WI38 (cell line): ENCODE measurements at regions not wholly inside any gene's neighbourhood (a gene's known extent, or its start where the extent isn't known, plus 50 kb on each side); places are given as distances from the start of the nearest gene placed in this dataset.

Experiments
- H3K4me3 ChIP-seq: 2 replicates; pipeline ENCODE4 v1.5.1; 2011; ENCODE audit warnings: low read depth, mild to moderate bottlenecking, control low read depth, low read length
- TF ChIP-seq, protein P1 (sequence below): IDR thresholded peaks from 2 replicates; pipeline ENCODE4 v1.5.1; 2012; ENCODE audit warnings: low read depth, mild to moderate bottlenecking, control low read depth, low read length

DNA sequence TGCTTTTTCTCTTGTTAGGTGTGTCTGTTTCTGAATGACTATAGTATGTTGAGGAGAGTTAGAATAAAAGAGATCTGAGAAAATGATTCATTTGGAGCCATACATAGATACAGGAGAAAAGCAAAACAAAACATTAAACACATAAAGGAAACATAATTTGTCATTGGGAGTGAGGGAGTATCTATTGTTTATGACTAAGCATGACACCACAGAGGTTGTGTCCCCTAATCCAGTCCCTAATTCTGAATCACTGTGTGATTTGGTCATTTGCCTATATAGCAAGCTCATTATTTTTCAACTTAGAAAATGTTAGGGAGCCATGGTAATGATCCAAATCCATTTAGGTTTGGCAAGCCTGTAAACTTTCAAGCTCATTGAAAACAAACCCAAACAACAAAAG is 132.3 kb upstream of the BMPER start:
- no peak overlapping the region for H3K4me3 ChIP-seq
- TF ChIP-seq, protein P1, sequence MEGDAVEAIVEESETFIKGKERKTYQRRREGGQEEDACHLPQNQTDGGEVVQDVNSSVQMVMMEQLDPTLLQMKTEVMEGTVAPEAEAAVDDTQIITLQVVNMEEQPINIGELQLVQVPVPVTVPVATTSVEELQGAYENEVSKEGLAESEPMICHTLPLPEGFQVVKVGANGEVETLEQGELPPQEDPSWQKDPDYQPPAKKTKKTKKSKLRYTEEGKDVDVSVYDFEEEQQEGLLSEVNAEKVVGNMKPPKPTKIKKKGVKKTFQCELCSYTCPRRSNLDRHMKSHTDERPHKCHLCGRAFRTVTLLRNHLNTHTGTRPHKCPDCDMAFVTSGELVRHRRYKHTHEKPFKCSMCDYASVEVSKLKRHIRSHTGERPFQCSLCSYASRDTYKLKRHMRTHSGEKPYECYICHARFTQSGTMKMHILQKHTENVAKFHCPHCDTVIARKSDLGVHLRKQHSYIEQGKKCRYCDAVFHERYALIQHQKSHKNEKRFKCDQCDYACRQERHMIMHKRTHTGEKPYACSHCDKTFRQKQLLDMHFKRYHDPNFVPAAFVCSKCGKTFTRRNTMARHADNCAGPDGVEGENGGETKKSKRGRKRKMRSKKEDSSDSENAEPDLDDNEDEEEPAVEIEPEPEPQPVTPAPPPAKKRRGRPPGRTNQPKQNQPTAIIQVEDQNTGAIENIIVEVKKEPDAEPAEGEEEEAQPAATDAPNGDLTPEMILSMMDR: no peak

DNA sequence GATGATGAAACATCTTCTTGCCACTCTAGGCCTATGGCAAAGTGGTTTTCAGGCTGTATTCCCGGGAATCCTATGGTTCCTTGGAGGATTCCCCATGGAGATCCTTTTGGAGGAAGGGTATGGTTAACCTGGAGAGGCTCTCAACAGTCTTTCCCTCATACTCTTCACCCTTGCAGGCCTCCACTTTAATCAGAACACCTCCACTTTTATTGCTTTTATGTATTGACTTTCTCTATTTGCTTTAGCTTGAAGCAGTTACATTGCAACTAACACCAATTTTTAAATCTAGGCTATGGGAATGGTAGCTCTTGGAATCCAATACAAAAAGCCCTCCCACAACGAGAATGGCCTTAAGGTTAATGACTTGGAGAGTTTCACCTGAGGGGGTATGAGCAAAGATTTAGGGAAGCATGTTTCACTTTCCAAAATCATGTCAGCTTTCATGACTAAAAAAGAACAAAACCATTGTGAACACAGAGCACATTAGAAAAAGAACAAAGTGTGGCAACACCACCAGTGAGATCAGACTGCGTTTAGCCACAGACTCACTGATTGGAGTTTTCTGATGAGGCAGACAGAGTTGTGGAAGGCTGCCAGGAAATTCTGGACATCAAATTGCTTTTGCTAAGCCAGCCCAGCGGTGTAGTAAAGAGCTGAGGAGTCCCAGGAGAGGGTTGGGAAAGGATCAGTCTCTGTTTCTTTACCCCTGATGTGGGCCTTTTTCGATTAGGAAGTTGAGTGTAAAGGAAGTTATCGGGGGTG is 130.4 kb upstream of the BMPER start:
- no peak overlapping the region for H3K4me3 ChIP-seq
- TF ChIP-seq, protein P1: no peak

DNA sequence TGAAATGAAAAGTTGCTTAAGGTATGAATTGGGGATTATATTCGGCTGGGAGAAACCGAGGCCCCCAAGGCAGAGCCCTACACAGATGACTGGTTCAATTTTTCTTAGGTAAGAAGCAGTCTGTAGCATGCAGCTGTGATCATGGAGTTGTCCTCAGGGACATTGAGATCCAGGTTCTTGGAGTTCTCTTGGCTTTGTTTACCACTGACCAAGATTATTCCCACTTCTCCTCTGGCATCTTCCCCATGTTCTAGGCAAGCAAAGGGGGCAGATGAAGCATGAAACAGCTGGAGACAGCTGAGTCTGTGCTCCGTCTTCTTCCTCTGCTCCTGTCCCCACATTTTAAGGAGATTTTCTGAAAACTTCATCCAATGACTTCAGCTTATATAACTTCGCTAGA is 129.5 kb upstream of the BMPER start:
- H3K4me3 ChIP-seq: no peak overlapping the region
- TF ChIP-seq, protein P1: no peak

DNA sequence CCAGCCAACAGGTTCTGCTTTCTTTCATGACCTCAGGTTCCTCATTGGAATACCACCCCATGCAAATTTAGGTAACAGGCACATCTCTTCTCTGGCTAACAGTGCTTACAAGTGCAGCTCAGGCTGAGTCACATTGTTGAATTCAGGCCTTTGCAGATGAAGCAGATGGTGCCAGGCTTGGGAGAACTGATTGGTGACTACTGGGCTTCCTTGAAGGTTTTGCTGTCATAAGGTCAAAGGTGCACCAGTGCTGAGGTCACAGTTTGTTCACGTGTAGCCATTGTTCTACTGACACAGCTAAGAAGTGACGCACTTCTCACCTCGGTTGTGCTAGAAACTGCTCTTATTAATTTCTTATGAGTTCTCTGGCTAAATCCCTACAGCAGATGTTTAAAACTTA is 128.6 kb upstream of the BMPER start:
- TF ChIP-seq, protein P1: no peak
- no peak overlapping the region for H3K4me3 ChIP-seq

DNA sequence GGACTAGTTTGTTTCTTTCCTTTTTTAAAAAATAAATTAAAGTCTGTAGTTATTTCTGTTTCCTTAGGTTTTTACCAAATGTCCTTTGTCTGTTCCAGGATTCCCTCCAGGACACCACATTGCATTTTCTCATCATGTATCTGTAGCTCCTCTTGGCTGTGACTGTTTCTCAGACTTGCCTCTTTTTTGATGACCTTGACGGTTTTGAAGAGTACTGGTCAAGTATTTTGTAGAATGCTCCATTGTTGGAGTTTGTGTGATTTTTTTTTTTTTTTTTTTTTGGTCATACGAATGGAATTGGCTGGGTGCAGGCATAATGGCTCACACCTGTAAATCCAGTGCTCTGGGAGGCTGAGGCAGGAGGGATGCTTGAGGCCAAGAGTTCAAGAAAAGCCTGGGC is 127.1 kb upstream of the BMPER start:
- TF ChIP-seq, protein P1: no peak

DNA sequence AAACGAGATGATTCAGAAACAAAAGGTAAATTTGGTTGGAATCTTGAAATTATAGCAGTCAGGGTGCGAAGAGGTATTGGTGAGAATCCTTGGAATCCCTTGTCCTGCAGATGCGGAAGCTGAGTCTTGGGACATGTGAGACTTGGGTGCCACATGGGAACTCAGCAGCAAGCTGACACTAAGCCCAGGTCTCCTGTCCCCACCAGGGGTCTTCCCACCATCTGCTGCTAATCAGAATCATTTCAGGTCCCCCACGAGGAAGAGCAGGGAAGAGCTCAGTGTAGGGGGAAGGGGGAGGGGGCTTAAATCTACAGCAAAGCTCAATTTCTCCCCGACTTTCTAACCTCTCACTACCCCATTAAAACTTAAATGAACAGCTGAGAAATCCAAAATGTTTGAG is 126.1 kb upstream of the BMPER start:
- TF ChIP-seq, protein P1: no peak
- no peak overlapping the region for H3K4me3 ChIP-seq

More for the DNA sequence above, 127.1 kb upstream of the BMPER start:
- no peak overlapping the region for H3K4me3 ChIP-seq

DNA sequence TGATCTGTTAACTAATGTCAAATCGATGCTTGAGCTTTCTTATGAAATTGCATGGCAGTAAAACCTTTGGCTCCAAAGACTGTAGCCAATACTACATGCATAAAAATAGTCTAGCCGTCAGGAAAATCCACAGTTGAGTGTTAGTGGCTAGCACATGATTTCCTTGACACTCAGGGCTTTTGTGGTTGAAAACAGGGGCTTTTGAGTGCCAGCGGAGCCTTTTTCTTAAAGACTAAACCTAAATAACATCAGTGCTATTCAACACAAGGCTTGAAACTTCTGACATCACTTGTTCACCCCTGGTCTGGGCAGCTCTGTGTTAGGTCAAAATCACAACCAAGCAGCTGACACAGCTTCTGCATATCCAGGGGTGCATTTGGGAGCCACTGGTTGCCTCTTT is 124.2 kb upstream of the BMPER start:
- H3K4me3 ChIP-seq: no peak overlapping the region
- TF ChIP-seq, protein P1: no peak
